Mucosa of descending colon (tissue), 3 donors: ENCODE measurements at regions not wholly inside any gene's neighbourhood (a gene's known extent, or its start where the extent isn't known, plus 50 kb on each side); places are given as distances from the start of the nearest gene placed in this dataset.

ENCODE experiments used
- ATAC-seq: fragments of 200-7000 bp; cut with Tn5 transposase; one replicate; pipeline ENCODE4 v1.9.1; 2020; ENCODE audit warnings: mild to moderate bottlenecking, moderate library complexity
- DNase-seq, 3 donors: peaks; one replicate each; pipeline ENCODE4 v3.0.0-alpha.2; 2020
- H3K36me3 ChIP-seq: fragments of 200-600 bp; one replicate; pipeline ENCODE4 v1.8.0; 2021; ENCODE audit warnings: low read depth, mild to moderate bottlenecking
- H3K4me1 ChIP-seq: fragments of 200-600 bp; one replicate; pipeline ENCODE4 v1.8.0; 2021; ENCODE audit warnings: low read depth, mild to moderate bottlenecking
- H3K4me3 ChIP-seq: fragments of 200-600 bp; one replicate; pipeline ENCODE4 v1.8.0; 2021; ENCODE audit warnings: mild to moderate bottlenecking
- H3K9me3 ChIP-seq: fragments of 200-600 bp; one replicate; pipeline ENCODE4 v1.8.0; 2021; ENCODE audit warnings: mild to moderate bottlenecking
- CTCF ChIP-seq: fragments of 200-600 bp; IDR thresholded peaks from one replicate; pipeline ENCODE4 v1.8.0; 2022; ENCODE audit warnings: antibody characterized with exemption, mild to moderate bottlenecking
- intact Hi-C, 2 donors: fragments of 100-400 bp; cut with DNase I in 1 of 2; cut with micrococcal nuclease in 1 of 2; formaldehyde crosslinking; loops; one replicate each; pipeline versions ENCODE4 v1.11.0 to v1.11.1; 2022; cut with DNase I, micrococcal nuclease
- donor health status: DM: no; HTN: no; CAD: no; lungs with moderate emphysema.
- donor health status: DM: no; HTN: no; CAD: no.
- donor health status: DM: no; HTN: yes; CAD: no.

GRCh38 chr14:25267186-25267585, 217.2 kb upstream of the STXBP6 start:
- Histone ChIP-seq H3K36me3 (no peaks in the 10 kb centered on the region), H3K4me3 (no peak overlapping the region), H3K9me3 (no peaks in the 10 kb centered on the region), H3K4me1 (no peaks in the 10 kb centered on the region)
- ATAC-seq (no peak), DNase-seq (no peak)
- no peak for TF ChIP-seq CTCF
- intact Hi-C loops = no loop called here

GRCh38 chr14:25259470-25259869, 209.5 kb upstream of the STXBP6 start:
- intact Hi-C loops = no loop called here
- no peaks in the 10 kb centered on the region for H3K9me3 ChIP-seq
- H3K36me3 ChIP-seq = no peaks in the 10 kb centered on the region
- no peak overlapping the region for H3K4me3 ChIP-seq
- DNase-seq = no peak
- TF ChIP-seq CTCF = no peak
- no peaks in the 10 kb centered on the region for H3K4me1 ChIP-seq
- no peak for ATAC-seq

- ATAC-seq (no peak), DNase-seq (no peak)
- Histone ChIP-seq H3K36me3 (no peaks in the 10 kb centered on the region), H3K4me1 (no peaks in the 10 kb centered on the region), H3K4me3 (no peak overlapping the region), H3K9me3 (no peaks in the 10 kb centered on the region)
- intact Hi-C loops = no loop called here
- no peak for TF ChIP-seq CTCF
Measured at GRCh38 chr14:25252793-25253192, 202.8 kb upstream of the STXBP6 start.

GRCh38 chr14:25250516-25250915, 200.6 kb upstream of the STXBP6 start:
- DNase-seq = no peak
- intact Hi-C loops = no loop called here
- Histone ChIP-seq H3K36me3 (no peaks in the 10 kb centered on the region), H3K4me1 (no peaks in the 10 kb centered on the region), H3K9me3 (no peaks in the 10 kb centered on the region), H3K4me3 (no peak overlapping the region)
- no peak for TF ChIP-seq CTCF
- no peak for ATAC-seq

GRCh38 chr14:25247609-25248008, 197.7 kb upstream of the STXBP6 start:
- intact Hi-C loops = no loop called here
- no peaks in the 10 kb centered on the region for H3K4me1 ChIP-seq

More at GRCh38 chr14:25247609-25248008, 197.7 kb upstream of the STXBP6 start:
- no peak for TF ChIP-seq CTCF
- H3K9me3 ChIP-seq = no peaks in the 10 kb centered on the region
- H3K4me3 ChIP-seq = no peak overlapping the region
- DNase-seq (no peak), ATAC-seq (no peak)
- no peaks in the 10 kb centered on the region for H3K36me3 ChIP-seq
